Fibroblast of lung (primary cell): ENCODE measurements at regions not wholly inside any gene's neighbourhood (a gene's known extent, or its start where the extent isn't known, plus 50 kb on each side); places are given as distances from the start of the nearest gene placed in this dataset.
A peak's percentile ranks its signal among the peaks of the same experiment; 100 is the strongest.

Source experiments
- DNase-seq, 2 donors: peaks; one replicate each; pipeline versions ENCODE4 v3.0.0 to v3.0.0-alpha.2; 2010; ENCODE audit warnings: low read depth in 2 of 2
- H2AFZ ChIP-seq: 2 replicates; pipeline ENCODE4 v1.5.1; 2012; ENCODE audit warnings: low read length, control low read depth, inconsistent platforms
- H3K27ac ChIP-seq: 2 replicates; pipeline ENCODE4 v1.5.1; 2011; ENCODE audit warnings: low read length, control low read depth; ENCODE audit not compliant: insufficient read depth
- H3K27me3 ChIP-seq: 2 replicates; pipeline ENCODE4 v1.5.1; 2011; ENCODE audit warnings: mild to moderate bottlenecking, low read length; ENCODE audit not compliant: control insufficient read depth, insufficient read depth
- H3K36me3 ChIP-seq: 2 replicates; pipeline ENCODE4 v1.5.1; 2011; ENCODE audit warnings: low read length; ENCODE audit not compliant: control insufficient read depth, insufficient read depth
- H3K4me1 ChIP-seq: 2 replicates; pipeline ENCODE4 v1.5.1; 2011; ENCODE audit warnings: low read length; ENCODE audit not compliant: control insufficient read depth, insufficient read depth; ENCODE audit errors: extremely low read depth
- H3K4me2 ChIP-seq: 2 replicates; pipeline ENCODE4 v1.5.1; 2011; ENCODE audit warnings: low read length, control low read depth; ENCODE audit not compliant: insufficient read depth; ENCODE audit errors: extremely low read depth
- H3K4me3 ChIP-seq, 4 experiments: fragments of 200-600 bp in 1 of 4; sonication (generic) in 1 of 4; replicated peaks in 1 of 4; 2 replicates each; pipeline ENCODE4 v1.5.1; 2011 to 2016; ENCODE audit warnings: low read length in 4 of 4, low read depth in 3 of 4, mild to moderate bottlenecking in 3 of 4, control low read depth in 2 of 4, inconsistent platforms in 1 of 4, mixed read lengths in 1 of 4; ENCODE audit not compliant: insufficient read depth in 1 of 4; ENCODE audit errors: control extremely low read depth in 1 of 4
- H3K79me2 ChIP-seq: 2 replicates; pipeline ENCODE4 v1.5.1; 2012; ENCODE audit warnings: mild to moderate bottlenecking, low read length, inconsistent platforms; ENCODE audit not compliant: control insufficient read depth, insufficient read depth
- H3K9ac ChIP-seq: 2 replicates; pipeline ENCODE4 v1.5.1; 2011; ENCODE audit warnings: mild to moderate bottlenecking, low read length, control low read depth; ENCODE audit not compliant: insufficient read depth
- H3K9me3 ChIP-seq: 2 replicates; pipeline ENCODE4 v1.5.1; 2012; ENCODE audit warnings: low read depth, low read length; ENCODE audit not compliant: control insufficient read depth, insufficient read depth
- H4K20me1 ChIP-seq: 2 replicates; pipeline ENCODE4 v1.5.1; 2011; ENCODE audit warnings: low read length; ENCODE audit not compliant: control insufficient read depth, insufficient read depth; ENCODE audit errors: extremely low read depth
- EZH2 ChIP-seq: IDR thresholded peaks from 2 replicates; pipeline ENCODE4 v1.5.1; 2012; ENCODE audit warnings: low read length, control low read depth, mild to moderate bottlenecking; ENCODE audit errors: missing control alignments
- TF ChIP-seq, protein P1 (sequence below), 2 donors: IDR thresholded peaks in 1 of 2; conservative IDR thresholded peaks in 1 of 2; 1 replicate in 1 of 2; 2 replicates in 1 of 2; pipeline ENCODE4 v1.5.1; 2011 to 2012; ENCODE audit warnings: low read length in 2 of 2, control low read depth in 1 of 2, inconsistent platforms in 1 of 2, low read depth in 1 of 2, mild to moderate bottlenecking in 1 of 2

DNA sequence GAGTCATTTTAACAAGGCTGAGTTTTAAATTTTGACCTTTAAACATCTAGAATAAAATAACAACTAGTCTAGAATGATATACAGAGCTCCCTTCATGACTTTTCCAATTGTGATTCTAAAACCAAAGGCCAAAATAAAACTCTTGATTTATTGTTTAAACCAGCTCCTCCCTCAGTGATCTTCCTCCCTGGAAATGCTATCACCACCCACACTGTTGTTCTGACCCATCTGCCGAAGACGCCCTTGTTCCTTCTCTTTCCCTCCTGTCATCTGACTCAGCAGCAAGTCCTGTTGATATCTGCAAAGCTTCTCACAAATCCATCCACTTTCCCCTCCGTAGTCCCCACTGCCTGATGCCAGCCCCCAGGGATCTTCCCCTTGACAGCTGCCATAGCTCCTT lies 231.6 kb upstream of the DYNLRB2 start:
- Histone ChIP-seq H3K9me3 (no peaks in the 10 kb centered on the region), H3K79me2 (no peaks in the 10 kb centered on the region), H3K27ac (no peak overlapping the region), H4K20me1 (no peaks in the 10 kb centered on the region), H3K4me1 (no peaks in the 10 kb centered on the region), H3K4me2 (no peak overlapping the region), H2AFZ (no peak overlapping the region), H3K27me3 (no peaks in the 10 kb centered on the region), H3K36me3 (no peaks in the 10 kb centered on the region), H3K9ac (no peak overlapping the region), H3K4me3 (no peak overlapping the region)
- TF ChIP-seq EZH2 = no peak
- TF ChIP-seq, protein P1, sequence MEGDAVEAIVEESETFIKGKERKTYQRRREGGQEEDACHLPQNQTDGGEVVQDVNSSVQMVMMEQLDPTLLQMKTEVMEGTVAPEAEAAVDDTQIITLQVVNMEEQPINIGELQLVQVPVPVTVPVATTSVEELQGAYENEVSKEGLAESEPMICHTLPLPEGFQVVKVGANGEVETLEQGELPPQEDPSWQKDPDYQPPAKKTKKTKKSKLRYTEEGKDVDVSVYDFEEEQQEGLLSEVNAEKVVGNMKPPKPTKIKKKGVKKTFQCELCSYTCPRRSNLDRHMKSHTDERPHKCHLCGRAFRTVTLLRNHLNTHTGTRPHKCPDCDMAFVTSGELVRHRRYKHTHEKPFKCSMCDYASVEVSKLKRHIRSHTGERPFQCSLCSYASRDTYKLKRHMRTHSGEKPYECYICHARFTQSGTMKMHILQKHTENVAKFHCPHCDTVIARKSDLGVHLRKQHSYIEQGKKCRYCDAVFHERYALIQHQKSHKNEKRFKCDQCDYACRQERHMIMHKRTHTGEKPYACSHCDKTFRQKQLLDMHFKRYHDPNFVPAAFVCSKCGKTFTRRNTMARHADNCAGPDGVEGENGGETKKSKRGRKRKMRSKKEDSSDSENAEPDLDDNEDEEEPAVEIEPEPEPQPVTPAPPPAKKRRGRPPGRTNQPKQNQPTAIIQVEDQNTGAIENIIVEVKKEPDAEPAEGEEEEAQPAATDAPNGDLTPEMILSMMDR (conservative IDR thresholded peaks at IDR 0.05 in 1 of 2, IDR thresholded peaks at IDR 0.05 in 1 of 2; ENCODE audit: low read depth in 1 of 2, low read length in 2 of 2) = no peak
- DNase-seq = no peak

DNA sequence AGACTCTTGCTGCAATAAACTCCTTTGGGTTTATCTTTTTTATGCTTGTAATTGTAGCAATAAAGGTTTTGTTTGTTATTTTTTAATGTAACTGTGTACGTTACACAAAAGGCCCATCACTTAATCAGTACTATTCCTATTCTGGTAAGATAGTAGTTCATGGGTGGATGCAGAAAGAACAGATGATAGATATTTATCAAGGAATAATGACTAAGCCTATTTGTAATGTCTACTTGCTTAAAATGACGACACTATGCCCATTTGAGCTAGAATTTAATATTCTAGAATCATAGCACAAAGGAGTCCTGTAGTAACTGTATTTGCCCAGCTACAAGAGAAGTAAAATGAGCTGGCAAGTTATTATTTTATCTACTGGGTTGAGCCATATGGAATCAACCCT lies 235.4 kb upstream of the DYNLRB2 start:
- Histone ChIP-seq H3K4me1 (peaks cover 2% of the 10 kb centered on the region), H3K27me3 (no peaks in the 10 kb centered on the region), H3K27ac (no peak overlapping the region), H2AFZ (no peak overlapping the region), H3K9me3 (no peaks in the 10 kb centered on the region), H3K4me3 (no peak overlapping the region), H3K36me3 (no peaks in the 10 kb centered on the region), H3K79me2 (no peaks in the 10 kb centered on the region), H4K20me1 (no peaks in the 10 kb centered on the region), H3K4me2 (no peak overlapping the region), H3K9ac (no peak overlapping the region)
- no peak for DNase-seq
- TF ChIP-seq, protein P1 (conservative IDR thresholded peaks at IDR 0.05 in 1 of 2, IDR thresholded peaks at IDR 0.05 in 1 of 2; ENCODE audit: low read depth in 1 of 2, low read length in 2 of 2) = no peak
- TF ChIP-seq EZH2 = no peak

DNA sequence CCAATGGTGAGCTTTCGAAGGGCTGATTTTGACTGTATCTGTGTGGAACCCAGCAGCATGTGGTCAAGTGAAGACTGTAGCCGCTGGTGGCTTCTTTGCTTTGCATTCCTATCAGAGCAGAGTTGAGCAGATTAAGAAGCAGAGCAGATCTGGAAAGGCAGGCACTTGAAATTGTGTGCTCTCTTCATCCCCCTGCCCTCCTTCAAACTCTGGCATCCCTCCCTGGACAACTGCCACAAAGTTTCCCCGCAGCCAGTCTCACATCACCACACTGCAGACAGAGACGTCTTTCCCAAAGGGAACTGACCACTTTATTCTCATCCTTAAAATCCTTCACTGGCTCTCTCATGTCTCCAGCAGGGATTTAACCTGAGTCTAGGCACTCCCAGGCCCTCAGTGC lies 237.1 kb upstream of the DYNLRB2 start:
- Histone ChIP-seq H2AFZ (no peak overlapping the region), H3K4me2 (no peak overlapping the region), H3K9ac (no peak overlapping the region), H3K4me1 (peaks cover 17% of the 10 kb centered on the region), H3K4me3 (no peak overlapping the region), H3K27me3 (no peaks in the 10 kb centered on the region), H3K79me2 (no peaks in the 10 kb centered on the region), H3K36me3 (no peaks in the 10 kb centered on the region), H3K27ac (no peak overlapping the region), H4K20me1 (no peaks in the 10 kb centered on the region), H3K9me3 (no peaks in the 10 kb centered on the region)
- DNase-seq = peak in 1 of 2 donors; percentile 42
- TF ChIP-seq EZH2 = no peak
- TF ChIP-seq, protein P1 (conservative IDR thresholded peaks at IDR 0.05 in 1 of 2, IDR thresholded peaks at IDR 0.05 in 1 of 2; ENCODE audit: low read depth in 1 of 2, low read length in 2 of 2) = no peak
